Endothelial cell of umbilical vein (primary cell): ENCODE measurements at regions not wholly inside any gene's neighbourhood (a gene's known extent, or its start where the extent isn't known, plus 50 kb on each side); places are given as distances from the start of the nearest gene placed in this dataset.

Source experiments
- BruUV-seq: library from RNA; stranded (reverse); fragments of 400-500 nt; replicated peaks from 2 replicates; lab custom pipeline; 2021; lab: Mats Ljungman, UMichigan
- CTCF ChIA-PET: fragments of 300-600, 350-600 bp; sonication (Branson Sonifier 250); formaldehyde crosslinking; loops from one replicate; lab custom pipeline; 2021; ENCODE audit warnings: antibody characterized with exemption, inconsistent platforms; lab: Charles Lee
- POLR2A ChIA-PET: fragments of 300-600, 350-600 bp; sonication (Branson Sonifier 250); formaldehyde crosslinking; loops from one replicate; lab custom pipeline; 2021; ENCODE audit warnings: antibody characterized with exemption, inconsistent platforms; lab: Charles Lee
- DNase-seq: peaks from one replicate; pipeline ENCODE4 v3.0.0-alpha.2; 2011; ENCODE audit warnings: low read depth, low spot score
- FAIRE-seq: peaks from 2 replicates; lab custom pipeline; 2011; peaks lifted over from hg19 to GRCh38; lab: Jason Lieb, UNC
- H2AFZ ChIP-seq: 2 replicates; pipeline ENCODE4 v1.6.0; 2012; ENCODE audit warnings: low read depth, low read length, control low read depth, inconsistent platforms
- H3K27ac ChIP-seq: 2 replicates; pipeline ENCODE4 v1.5.1; 2011; ENCODE audit warnings: low read depth, mild to moderate bottlenecking, control low read depth, low read length, moderate library complexity; ENCODE audit not compliant: insufficient read depth
- H3K27me3 ChIP-seq, 2 experiments: 2 replicates each; pipeline versions ENCODE4 v1.6.0 to v1.6.1; 2011; ENCODE audit warnings: low read length in 2 of 2, mixed read lengths in 1 of 2; ENCODE audit not compliant: control insufficient read depth in 2 of 2, insufficient read depth in 2 of 2
- H3K36me3 ChIP-seq, 2 experiments: 2 replicates in 1 of 2; 3 replicates in 1 of 2; pipeline ENCODE4 v1.5.1; 2011; ENCODE audit warnings: low read length in 2 of 2, mild to moderate bottlenecking in 1 of 2, moderate library complexity in 1 of 2; ENCODE audit not compliant: control insufficient read depth in 2 of 2, insufficient read depth in 2 of 2; ENCODE audit errors: extremely low read depth in 1 of 2
- H3K4me1 ChIP-seq: 3 replicates; pipeline ENCODE4 v1.5.1; 2011; ENCODE audit warnings: mild to moderate bottlenecking, low read length; ENCODE audit not compliant: control insufficient read depth, insufficient read depth; ENCODE audit errors: extremely low read depth
- H3K4me2 ChIP-seq: 2 replicates; pipeline ENCODE4 v1.6.1; 2011; ENCODE audit warnings: low read length, control low read depth, mixed read lengths; ENCODE audit not compliant: insufficient read depth
- H3K4me3 ChIP-seq, 3 experiments: fragments of 200-600 bp in 1 of 3; sonication (generic), shearing (Covaris generic) in 1 of 3; replicated peaks in 1 of 3; 2 replicates each; pipeline ENCODE4 v1.5.1; 2011 to 2016; ENCODE audit warnings: control low read depth in 3 of 3, low read length in 3 of 3, mild to moderate bottlenecking in 2 of 3, inconsistent platforms in 1 of 3, low read depth in 1 of 3, moderate library complexity in 1 of 3; ENCODE audit not compliant: insufficient read depth in 1 of 3
- H3K79me2 ChIP-seq: 2 replicates; pipeline ENCODE4 v1.6.0; 2012; ENCODE audit warnings: low read length, inconsistent platforms; ENCODE audit not compliant: control insufficient read depth, insufficient read depth
- H3K9ac ChIP-seq: replicated peaks from 2 replicates; pipeline ENCODE3; 2011; ENCODE audit warnings: low read length, control low read depth; ENCODE audit not compliant: insufficient read depth; ENCODE audit errors: extremely low read depth
- H3K9me1 ChIP-seq: replicated peaks from 3 replicates; pipeline ENCODE4 v1.6.0; 2011; ENCODE audit warnings: mild to moderate bottlenecking, low read length; ENCODE audit not compliant: control insufficient read depth, insufficient read depth; ENCODE audit errors: extremely low read depth
- H3K9me3 ChIP-seq: replicated peaks from 2 replicates; pipeline ENCODE4 v1.5.1; 2012; ENCODE audit warnings: low read length, inconsistent platforms; ENCODE audit not compliant: control insufficient read depth, insufficient read depth
- H4K20me1 ChIP-seq: replicated peaks from 2 replicates; pipeline ENCODE3; 2011; ENCODE audit warnings: mild to moderate bottlenecking, low read length; ENCODE audit not compliant: control insufficient read depth, insufficient read depth; ENCODE audit errors: extremely low read depth
- CTCF ChIP-seq, 2 donors: IDR thresholded peaks; 1 replicate in 1 of 2; 2 replicates in 1 of 2; pipeline ENCODE4 v1.5.1; 2011; ENCODE audit warnings: low read length in 2 of 2, mild to moderate bottlenecking in 2 of 2, moderate library complexity in 2 of 2, control low read depth in 1 of 2, inconsistent platforms in 1 of 2, low read depth in 1 of 2; ENCODE audit not compliant: insufficient read depth in 1 of 2; ENCODE audit errors: extremely low read depth in 1 of 2
- EZH2 ChIP-seq: IDR thresholded peaks from 2 replicates; pipeline ENCODE4 v1.6.1; 2012; ENCODE audit warnings: borderline replicate concordance, low read depth, mild to moderate bottlenecking, moderate library complexity, low read length, inconsistent platforms; ENCODE audit not compliant: severe bottlenecking
- FOS ChIP-seq: IDR thresholded peaks from 2 replicates; pipeline ENCODE4 v1.6.1; 2011; ENCODE audit warnings: mild to moderate bottlenecking, low read length, moderate library complexity, borderline replicate concordance; ENCODE audit not compliant: insufficient read depth
- GATA2 ChIP-seq: IDR thresholded peaks from 2 replicates; pipeline ENCODE4 v1.7.0; 2011; ENCODE audit warnings: low read depth, mild to moderate bottlenecking, moderate library complexity, mixed read lengths, low read length; ENCODE audit not compliant: insufficient read length, insufficient read depth
- JUN ChIP-seq: IDR thresholded peaks from 2 replicates; pipeline ENCODE4 v1.6.1; 2011; ENCODE audit warnings: borderline replicate concordance, low read depth; ENCODE audit not compliant: insufficient read length, insufficient read depth
- MAX ChIP-seq: IDR thresholded peaks from 2 replicates; pipeline ENCODE4 v1.6.1; 2011; ENCODE audit not compliant: insufficient read depth, insufficient read length
- MYC ChIP-seq: IDR thresholded peaks from one replicate; pipeline ENCODE4 v1.6.1; 2011; ENCODE audit warnings: mild to moderate bottlenecking, low read depth, low read length
- POLR2A ChIP-seq: IDR thresholded peaks from 2 replicates; pipeline ENCODE4 v1.6.1; 2012; ENCODE audit warnings: low read depth, mild to moderate bottlenecking, control low read depth, low read length
- POLR2AphosphoS5 ChIP-seq: IDR thresholded peaks from 2 replicates; pipeline ENCODE4 v1.6.1; 2012; ENCODE audit warnings: low read depth, mild to moderate bottlenecking, control low read depth, low read length, moderate library complexity; ENCODE audit not compliant: insufficient read depth
- dilution Hi-C: fragments of 300-500 bp; cut with MboI; formaldehyde crosslinking; loops from one replicate; pipeline ENCODE4 v1.15.0; 2019; ENCODE audit warnings: low sequenced_read_pairs; ENCODE audit not compliant: extremely low pct_ligation_motif_present
- intact Hi-C: fragments of 100-400 bp; cut with micrococcal nuclease; formaldehyde crosslinking; loops from one replicate; pipeline ENCODE4 v1.10.0; 2022

GRCh38 chr3:194843556-194843955 is 157.9 kb downstream of the FAM43A start:
- no TSS peak for BruUV-seq
- no peaks in the 10 kb centered on the region for H3K27me3 ChIP-seq
- FAIRE-seq = no peak

More at GRCh38 chr3:194843556-194843955, 157.9 kb downstream of the FAM43A start:
- H4K20me1 ChIP-seq = no peaks in the 10 kb centered on the region
- dilution Hi-C loops = no loop called here
- H3K4me3 ChIP-seq = no peak overlapping the region
- no peak for TF ChIP-seq POLR2AphosphoS5
- no peak for TF ChIP-seq MYC
- TF ChIP-seq EZH2 = no peak
- no peak for TF ChIP-seq CTCF (IDR thresholded peaks at IDR 0.05; ENCODE audit: extremely low read depth in 1 of 2, insufficient read depth in 1 of 2, low read depth in 1 of 2, low read length in 2 of 2)
- no peak for TF ChIP-seq FOS
- TF ChIP-seq POLR2A = no peak
- no peak for TF ChIP-seq JUN
- no peak for TF ChIP-seq GATA2
- no peak for TF ChIP-seq MAX
- no peak for DNase-seq
- no peak overlapping the region for H3K4me2 ChIP-seq
- H3K79me2 ChIP-seq = no peaks in the 10 kb centered on the region
- CTCF ChIA-PET = no interaction called here
- POLR2A ChIA-PET = no interaction called here
- no peaks in the 10 kb centered on the region for H3K9me3 ChIP-seq
- H3K27ac ChIP-seq = no peak overlapping the region
- no peak overlapping the region for H3K9ac ChIP-seq
- H3K9me1 ChIP-seq = no peaks in the 10 kb centered on the region
- no peak overlapping the region for H2AFZ ChIP-seq
- intact Hi-C loops = no loop called here
- peaks cover 9% of the 10 kb centered on the region for H3K4me1 ChIP-seq
- no peaks in the 10 kb centered on the region for H3K36me3 ChIP-seq
